Stimulated activated CD8-positive, alpha-beta memory T cell treated with anti-CD3 and anti-CD28 coated beads, Interleukin-2, amount 100 ng/mL, for 48 hours (primary cell): ENCODE measurements at regions not wholly inside any gene's neighbourhood (a gene's known extent, or its start where the extent isn't known, plus 50 kb on each side); places are given as distances from the start of the nearest gene placed in this dataset.
"Not testable (repeated sequence)": the region's sequence is repeated elsewhere in the genome, so short reads cannot be mapped to it uniquely, and the experiment has no call there.

Experiments used
- DNase-seq, 2 donors: peaks; one replicate each; pipeline ENCODE4 v3.0.0-alpha.2; 2020; ENCODE audit warnings: low read depth in 2 of 2

GRCh38 chr2:180307096-180307495, 300.0 kb upstream of the CWC22 start:
- no peak for DNase-seq

- no peak for DNase-seq
Observed at GRCh38 chr2:180306346-180306745, 299.2 kb upstream of the CWC22 start.

- DNase-seq = no peak
Observed at GRCh38 chr2:180291552-180292421, 284.7 kb upstream of the CWC22 start.

- DNase-seq = no peak
Observed at GRCh38 chr2:180291060-180291459, 284.0 kb upstream of the CWC22 start.

- DNase-seq = no peak
Observed at GRCh38 chr2:180289627-180290026, 282.5 kb upstream of the CWC22 start.

GRCh38 chr2:180279581-180279980, 272.5 kb upstream of the CWC22 start:
- no peak for DNase-seq

- no peak for DNase-seq
Observed at GRCh38 chr2:180276733-180277132, 269.6 kb upstream of the CWC22 start.

- DNase-seq = no peak
Observed at GRCh38 chr2:180268006-180268405, 260.9 kb upstream of the CWC22 start.

- no peak for DNase-seq
Observed at GRCh38 chr2:180261976-180262375, 254.9 kb upstream of the CWC22 start.

GRCh38 chr2:180258579-180258978, 251.5 kb upstream of the CWC22 start:
- DNase-seq = no peak

- DNase-seq = no peak
Observed at GRCh38 chr2:180258041-180258537, 251.0 kb upstream of the CWC22 start.

GRCh38 chr2:180257247-180257646, 250.2 kb upstream of the CWC22 start:
- no peak for DNase-seq

- DNase-seq = no peak
Observed at GRCh38 chr2:180255981-180256380, 248.9 kb upstream of the CWC22 start.

GRCh38 chr2:180254872-180255271, 247.8 kb upstream of the CWC22 start:
- DNase-seq = no peak

- DNase-seq = no peak
Observed at GRCh38 chr2:180247658-180248057, 240.6 kb upstream of the CWC22 start.

- no peak for DNase-seq
Observed at GRCh38 chr2:180246268-180246667, 239.2 kb upstream of the CWC22 start.

- DNase-seq = no peak
Observed at GRCh38 chr2:180240774-180241173, 233.7 kb upstream of the CWC22 start.

- no peak for DNase-seq
Observed at GRCh38 chr2:180238729-180239128, 231.6 kb upstream of the CWC22 start.

- not testable (repeated sequence) for DNase-seq
Observed at GRCh38 chr2:180236061-180236460, 229.0 kb upstream of the CWC22 start.

- DNase-seq = not testable (repeated sequence)
Observed at GRCh38 chr2:180235506-180235905, 228.4 kb upstream of the CWC22 start.

- not testable (repeated sequence) for DNase-seq
Observed at GRCh38 chr2:180234991-180235390, 227.9 kb upstream of the CWC22 start.

GRCh38 chr2:180231015-180231414, 223.9 kb upstream of the CWC22 start:
- DNase-seq = no peak

GRCh38 chr2:180227461-180227860, 220.4 kb upstream of the CWC22 start:
- DNase-seq = no peak

- no peak for DNase-seq
Observed at GRCh38 chr2:180225118-180225517, 218.0 kb upstream of the CWC22 start.
